ENCODE measurements at regions not wholly inside any gene's neighbourhood (a gene's known extent, or its start where the extent isn't known, plus 50 kb on each side); places are given as distances from the start of the nearest gene placed in this dataset.
"Not testable (repeated sequence)": the region's sequence is repeated elsewhere in the genome, so short reads cannot be mapped to it uniquely, and the experiment has no call there.

DNA sequence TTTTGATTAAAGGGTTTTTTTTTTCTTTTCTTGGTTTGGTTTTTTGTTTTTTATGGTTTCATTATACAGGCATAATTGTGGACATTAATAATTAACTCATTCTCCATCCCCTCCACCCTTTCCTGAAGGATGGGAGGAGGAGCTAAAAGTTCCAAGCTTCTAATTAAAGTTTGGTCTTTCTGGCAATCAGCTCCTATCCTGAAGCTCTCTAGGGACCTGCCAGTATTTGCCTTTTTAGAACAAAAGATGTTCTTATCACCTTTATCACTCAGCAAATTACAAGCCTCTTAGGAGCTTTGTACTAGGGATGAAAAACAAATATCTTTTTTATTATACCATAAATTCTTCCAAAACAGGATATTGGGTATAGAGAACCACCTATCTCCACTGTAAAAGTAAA, 589.8 kb downstream of the PDHA2 start:
- Mint-ChIP-seq H3K9me3 (no peaks in the 10 kb centered on the region), H3K4me3 (no peak overlapping the region), H3K36me3 (ENCODE audit: low read depth) (no peaks in the 10 kb centered on the region), H3K4me1 (no peaks in the 10 kb centered on the region), H3K27ac (no peak overlapping the region), H3K27me3 (ENCODE audit: low read depth, poor library complexity) (peaks cover 3% of the 10 kb centered on the region)
- TF ChIP-seq, protein P1, sequence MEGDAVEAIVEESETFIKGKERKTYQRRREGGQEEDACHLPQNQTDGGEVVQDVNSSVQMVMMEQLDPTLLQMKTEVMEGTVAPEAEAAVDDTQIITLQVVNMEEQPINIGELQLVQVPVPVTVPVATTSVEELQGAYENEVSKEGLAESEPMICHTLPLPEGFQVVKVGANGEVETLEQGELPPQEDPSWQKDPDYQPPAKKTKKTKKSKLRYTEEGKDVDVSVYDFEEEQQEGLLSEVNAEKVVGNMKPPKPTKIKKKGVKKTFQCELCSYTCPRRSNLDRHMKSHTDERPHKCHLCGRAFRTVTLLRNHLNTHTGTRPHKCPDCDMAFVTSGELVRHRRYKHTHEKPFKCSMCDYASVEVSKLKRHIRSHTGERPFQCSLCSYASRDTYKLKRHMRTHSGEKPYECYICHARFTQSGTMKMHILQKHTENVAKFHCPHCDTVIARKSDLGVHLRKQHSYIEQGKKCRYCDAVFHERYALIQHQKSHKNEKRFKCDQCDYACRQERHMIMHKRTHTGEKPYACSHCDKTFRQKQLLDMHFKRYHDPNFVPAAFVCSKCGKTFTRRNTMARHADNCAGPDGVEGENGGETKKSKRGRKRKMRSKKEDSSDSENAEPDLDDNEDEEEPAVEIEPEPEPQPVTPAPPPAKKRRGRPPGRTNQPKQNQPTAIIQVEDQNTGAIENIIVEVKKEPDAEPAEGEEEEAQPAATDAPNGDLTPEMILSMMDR (IDR thresholded peaks at IDR 0.05): no peak
- DNase-seq: no peak

DNA sequence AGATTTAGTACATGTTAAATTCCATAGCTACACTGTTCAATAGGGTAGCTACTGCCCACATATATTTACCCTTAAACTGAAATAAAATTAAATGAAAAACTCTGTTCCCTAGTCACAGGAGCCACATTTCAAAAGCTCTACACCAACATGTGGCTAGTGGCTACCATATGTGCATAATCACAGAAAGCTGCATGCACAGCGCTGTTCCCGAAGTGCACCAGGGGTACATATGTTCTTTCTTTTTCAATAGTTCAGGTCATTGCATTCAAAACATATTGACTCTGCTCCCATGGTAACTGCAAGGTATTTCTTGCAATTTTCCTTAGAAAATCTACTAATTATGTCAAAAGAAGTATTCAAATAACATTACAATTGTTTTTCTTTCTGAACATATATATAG, 591.2 kb downstream of the PDHA2 start:
- Mint-ChIP-seq H3K9me3 (no peaks in the 10 kb centered on the region), H3K27me3 (ENCODE audit: low read depth, poor library complexity) (peaks cover 3% of the 10 kb centered on the region), H3K27ac (no peak overlapping the region), H3K4me3 (no peak overlapping the region), H3K36me3 (ENCODE audit: low read depth) (no peaks in the 10 kb centered on the region), H3K4me1 (no peaks in the 10 kb centered on the region)
- DNase-seq: no peak
- TF ChIP-seq, protein P1 (IDR thresholded peaks at IDR 0.05): no peak

DNA sequence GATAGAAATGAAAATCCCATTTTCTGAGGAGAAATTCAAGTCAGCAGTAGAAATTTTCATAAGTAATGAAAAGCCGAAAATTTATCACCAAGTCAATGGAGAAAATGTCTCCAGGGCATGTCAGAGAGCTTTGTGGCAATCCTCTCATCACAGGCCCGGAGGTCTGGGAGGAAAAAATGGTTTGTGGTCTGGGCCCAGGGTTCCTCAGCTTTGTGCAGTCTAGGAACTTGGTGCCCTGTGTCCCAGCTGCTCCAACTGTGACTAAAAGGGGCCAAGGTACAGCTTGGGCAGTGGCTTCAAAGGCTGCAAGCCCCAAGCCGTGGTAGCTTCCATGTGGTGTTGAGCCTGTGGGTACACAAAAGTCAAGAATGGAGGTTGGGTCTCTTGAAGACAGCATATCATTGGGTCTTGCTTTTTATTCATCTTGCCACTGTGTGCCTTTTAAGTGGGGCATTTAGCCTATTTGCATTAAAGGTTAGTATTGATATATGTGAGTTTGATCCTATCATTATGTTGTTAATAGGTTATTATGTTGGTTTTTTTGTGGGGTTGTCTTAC, 608.5 kb downstream of the PDHA2 start:
- Mint-ChIP-seq H3K36me3 (ENCODE audit: low read depth) (peaks cover 9% of the 10 kb centered on the region), H3K4me3 (no peak overlapping the region), H3K27me3 (ENCODE audit: low read depth, poor library complexity) (no peaks in the 10 kb centered on the region), H3K4me1 (no peaks in the 10 kb centered on the region), H3K27ac (no peak overlapping the region), H3K9me3 (peaks cover 50% of the 10 kb centered on the region)
- TF ChIP-seq, protein P1 (IDR thresholded peaks at IDR 0.05): no peak
- DNase-seq: no peak

DNA sequence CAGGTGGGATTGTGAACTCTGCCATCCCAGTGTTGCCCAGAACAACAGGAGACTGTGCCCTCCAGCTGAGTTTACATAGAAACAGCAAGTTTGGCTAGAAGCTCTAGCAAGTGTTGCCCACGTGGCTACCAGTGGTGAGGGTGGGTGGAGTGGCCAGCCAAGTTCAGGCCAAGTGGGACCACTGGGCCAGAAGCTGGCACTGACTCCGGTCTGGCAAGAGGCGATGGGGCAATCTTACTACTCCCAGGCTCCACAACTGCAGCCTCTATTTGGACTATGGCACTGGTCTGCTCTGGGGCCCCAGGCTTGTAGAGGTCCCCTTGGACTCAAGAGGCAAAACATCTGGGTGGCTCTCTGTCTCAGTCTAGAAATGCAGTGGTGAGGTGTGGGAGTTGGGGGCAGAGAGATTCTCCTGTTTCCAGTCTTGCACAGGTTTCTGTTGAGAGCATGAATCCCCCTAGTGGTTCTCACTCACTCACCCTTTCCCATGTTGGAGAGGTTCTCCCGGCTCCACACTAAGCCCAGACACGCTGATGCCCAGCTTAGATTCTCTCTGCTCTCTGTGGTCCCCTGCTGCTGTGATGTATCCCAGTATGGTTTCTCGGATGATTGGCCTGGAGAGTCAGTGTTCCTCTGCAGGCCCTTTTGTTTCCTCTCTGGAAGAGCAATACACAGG, 615.3 kb downstream of the PDHA2 start:
- Mint-ChIP-seq H3K9me3 (peaks cover 12% of the 10 kb centered on the region), H3K4me3 (no peak overlapping the region), H3K27ac (no peak overlapping the region), H3K4me1 (no peaks in the 10 kb centered on the region), H3K27me3 (ENCODE audit: low read depth, poor library complexity) (no peaks in the 10 kb centered on the region), H3K36me3 (ENCODE audit: low read depth) (no peaks in the 10 kb centered on the region)
- DNase-seq: no peak
- TF ChIP-seq, protein P1 (IDR thresholded peaks at IDR 0.05): no peak

DNA sequence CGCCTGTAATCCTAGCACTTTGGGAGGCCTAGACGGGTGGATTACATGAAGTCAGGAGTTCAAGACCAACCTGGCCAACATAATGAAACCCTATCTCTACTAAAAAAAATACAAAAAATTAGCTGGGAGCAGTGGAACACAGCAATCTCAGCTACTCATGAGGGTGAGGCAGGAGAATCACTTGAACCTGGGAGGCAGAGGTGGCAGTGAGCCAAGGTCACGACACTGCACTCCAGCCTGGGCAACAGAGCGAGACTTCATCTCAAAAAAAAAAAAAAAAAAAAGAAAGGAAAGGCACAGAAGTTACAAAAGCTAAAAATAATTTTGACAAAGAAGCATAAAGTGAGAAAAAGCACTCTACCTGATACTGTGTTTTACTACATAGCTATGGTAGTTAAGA, 618.1 kb downstream of the PDHA2 start:
- not testable (repeated sequence) for DNase-seq; H3K4me1 Mint-ChIP-seq; H3K27ac Mint-ChIP-seq; H3K27me3 Mint-ChIP-seq (ENCODE audit: low read depth, poor library complexity); H3K4me3 Mint-ChIP-seq; H3K36me3 Mint-ChIP-seq (ENCODE audit: low read depth); H3K9me3 Mint-ChIP-seq

- H3K27ac Mint-ChIP-seq: no peak overlapping the region
- no peaks in the 10 kb centered on the region for H3K27me3 Mint-ChIP-seq (ENCODE audit: low read depth, poor library complexity)
- H3K4me3 Mint-ChIP-seq: no peak overlapping the region
- TF ChIP-seq, protein P1 (IDR thresholded peaks at IDR 0.05): no peak
- DNase-seq: no peak
- H3K9me3 Mint-ChIP-seq: no peaks in the 10 kb centered on the region
- H3K36me3 Mint-ChIP-seq (ENCODE audit: low read depth): no peaks in the 10 kb centered on the region
- no peaks in the 10 kb centered on the region for H3K4me1 Mint-ChIP-seq
Measured at GRCh38 chr4:96459105-96459504, 619.2 kb downstream of the PDHA2 start.
